ENCODE measurements at regions not wholly inside any gene's neighbourhood (a gene's known extent, or its start where the extent isn't known, plus 50 kb on each side); places are given as distances from the start of the nearest gene placed in this dataset.

- TF ChIP-seq, protein P1, sequence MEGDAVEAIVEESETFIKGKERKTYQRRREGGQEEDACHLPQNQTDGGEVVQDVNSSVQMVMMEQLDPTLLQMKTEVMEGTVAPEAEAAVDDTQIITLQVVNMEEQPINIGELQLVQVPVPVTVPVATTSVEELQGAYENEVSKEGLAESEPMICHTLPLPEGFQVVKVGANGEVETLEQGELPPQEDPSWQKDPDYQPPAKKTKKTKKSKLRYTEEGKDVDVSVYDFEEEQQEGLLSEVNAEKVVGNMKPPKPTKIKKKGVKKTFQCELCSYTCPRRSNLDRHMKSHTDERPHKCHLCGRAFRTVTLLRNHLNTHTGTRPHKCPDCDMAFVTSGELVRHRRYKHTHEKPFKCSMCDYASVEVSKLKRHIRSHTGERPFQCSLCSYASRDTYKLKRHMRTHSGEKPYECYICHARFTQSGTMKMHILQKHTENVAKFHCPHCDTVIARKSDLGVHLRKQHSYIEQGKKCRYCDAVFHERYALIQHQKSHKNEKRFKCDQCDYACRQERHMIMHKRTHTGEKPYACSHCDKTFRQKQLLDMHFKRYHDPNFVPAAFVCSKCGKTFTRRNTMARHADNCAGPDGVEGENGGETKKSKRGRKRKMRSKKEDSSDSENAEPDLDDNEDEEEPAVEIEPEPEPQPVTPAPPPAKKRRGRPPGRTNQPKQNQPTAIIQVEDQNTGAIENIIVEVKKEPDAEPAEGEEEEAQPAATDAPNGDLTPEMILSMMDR (IDR thresholded peaks at IDR 0.05 in 2 of 3, conservative IDR thresholded peaks at IDR 0.05 in 1 of 3; ENCODE audit: borderline replicate concordance in 1 of 3, insufficient read depth in 1 of 3, low read depth in 2 of 3, low read length in 2 of 3) = no peak
- TF ChIP-seq MAX (IDR thresholded peaks at IDR 0.05) = no peak
- TF ChIP-seq FOSL1 (IDR thresholded peaks at IDR 0.05; ENCODE audit: low read depth) = no peak
- no peak for TF ChIP-seq ATF3 (IDR thresholded peaks at IDR 0.05)
- TF ChIP-seq EZH2phosphoT487 (IDR thresholded peaks at IDR 0.05; ENCODE audit: borderline replicate concordance) = no peak
- TF ChIP-seq REST (IDR thresholded peaks at IDR 0.05; ENCODE audit: low read depth) = no peak
- no peak for TF ChIP-seq EGR1 (IDR thresholded peaks at IDR 0.05; ENCODE audit: low read depth)
- TF ChIP-seq CEBPB (IDR thresholded peaks at IDR 0.05; ENCODE audit: low read depth) = no peak
Observed at GRCh38 chr5:8981496-8981895, 564.4 kb downstream of the SEMA5A start.
